ENCODE measurements at regions not wholly inside any gene's neighbourhood (a gene's known extent, or its start where the extent isn't known, plus 50 kb on each side); places are given as distances from the start of the nearest gene placed in this dataset.

GRCh38 chr13:50587645-50588373 lies 255.7 kb downstream of the DLEU7 start:
- no peak for DNase-seq

- DNase-seq, result peak; percentile 8
Measured at GRCh38 chr13:50588491-50589130, 254.9 kb downstream of the DLEU7 start.

DNA sequence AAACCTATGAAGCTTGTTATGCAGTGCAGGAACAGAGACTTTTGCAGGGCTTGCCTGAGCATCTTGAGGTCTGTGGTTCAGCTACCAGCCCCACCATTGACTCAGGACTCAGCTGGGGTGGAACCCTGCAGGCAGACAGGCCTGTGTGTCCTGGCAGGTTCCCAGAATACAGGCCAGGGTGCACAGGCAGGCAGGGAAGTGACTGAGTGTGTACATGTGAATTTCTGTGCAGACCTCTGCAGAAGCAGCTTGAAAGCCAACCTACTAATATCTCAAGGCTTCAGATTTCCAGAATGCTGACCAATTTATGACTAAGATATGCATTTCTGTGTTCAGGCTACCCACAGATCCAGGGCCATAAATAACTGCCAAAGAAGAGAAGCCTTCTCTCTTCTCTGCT lies 254.4 kb downstream of the DLEU7 start:
- DNase-seq, result peak; percentile 73

GRCh38 chr13:50589651-50590054 lies 253.8 kb downstream of the DLEU7 start:
- peak; percentile 70 for DNase-seq

- DNase-seq, result peak; percentile 69
Measured at GRCh38 chr13:50592412-50593155, 250.9 kb downstream of the DLEU7 start.

DNA sequence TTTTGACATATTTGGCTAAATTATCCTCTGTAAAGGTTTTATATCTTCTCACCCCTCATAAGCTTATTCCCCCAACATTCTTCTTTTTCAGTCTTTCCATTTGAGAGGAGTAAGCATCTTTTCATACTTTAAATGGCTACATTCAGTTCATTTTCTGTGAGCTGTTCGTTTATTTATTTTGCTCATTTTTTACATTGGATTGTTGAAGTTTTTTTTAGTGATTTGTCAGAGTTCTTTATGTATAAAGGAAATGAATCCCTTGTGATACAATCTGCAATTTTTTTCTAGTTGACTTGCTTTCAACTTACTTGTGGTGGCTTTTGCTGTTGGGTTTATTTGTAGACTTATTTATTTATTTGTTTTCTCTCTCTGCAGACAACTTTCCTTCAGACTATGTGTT lies 250.3 kb downstream of the DLEU7 start:
- no peak for DNase-seq

DNA sequence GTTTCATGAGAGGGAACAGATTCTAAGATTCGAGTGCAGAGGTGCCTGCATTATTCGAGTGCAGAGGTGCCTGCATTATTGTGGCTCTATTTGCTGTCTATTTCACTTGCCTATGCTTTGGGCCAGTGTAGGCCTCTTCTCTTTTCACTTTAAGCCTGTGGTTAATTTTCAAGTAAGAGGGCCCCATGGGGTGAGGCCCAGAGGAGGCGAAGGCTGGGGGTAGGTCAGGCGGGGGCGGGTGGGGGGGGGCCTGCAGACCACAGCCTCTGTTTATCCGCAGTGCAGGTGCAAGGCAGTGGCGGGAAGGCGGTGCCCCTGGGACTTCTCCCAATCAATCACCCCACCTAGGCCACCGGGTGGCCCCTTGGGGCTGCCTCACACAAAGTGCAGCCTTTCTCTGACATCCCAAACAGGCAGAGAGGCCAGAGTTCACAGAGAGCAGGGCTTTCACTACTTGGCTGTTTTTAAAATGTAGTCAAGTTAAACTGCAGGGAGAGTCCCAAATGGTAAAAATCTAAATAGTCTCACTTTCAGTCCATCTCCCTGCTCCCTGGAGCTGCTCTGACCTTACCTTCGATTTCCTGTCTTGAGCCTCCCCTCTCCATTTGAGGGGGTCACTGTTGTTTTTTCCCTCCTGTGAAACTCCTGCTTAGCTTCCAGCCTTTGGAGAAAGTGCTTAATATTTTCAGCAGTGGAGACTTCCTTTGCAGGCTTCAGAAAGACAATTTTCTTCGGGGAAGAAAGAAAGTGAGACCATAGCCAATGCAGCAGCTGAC lies 249.0 kb downstream of the DLEU7 start:
- DNase-seq, result no peak

DNA sequence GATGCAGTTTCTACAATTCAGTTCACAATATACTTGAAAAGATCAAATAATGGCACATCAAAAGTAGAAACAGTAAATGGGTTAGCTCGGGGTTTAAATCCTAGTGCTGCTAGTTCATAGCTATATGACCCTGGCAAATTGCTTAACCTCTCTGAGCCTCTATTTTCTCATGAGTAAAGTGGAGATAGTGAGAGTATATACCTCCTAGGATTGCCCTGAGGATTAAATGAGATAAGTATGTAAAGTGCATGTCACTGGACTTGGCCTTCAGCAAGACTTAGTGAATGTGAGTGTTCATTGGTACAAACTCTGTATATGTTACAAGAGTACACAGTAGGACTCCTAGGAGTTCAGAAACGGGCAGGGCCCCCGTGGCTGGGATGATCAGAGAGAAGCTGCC lies 248.3 kb downstream of the DLEU7 start:
- DNase-seq, result no peak

DNA sequence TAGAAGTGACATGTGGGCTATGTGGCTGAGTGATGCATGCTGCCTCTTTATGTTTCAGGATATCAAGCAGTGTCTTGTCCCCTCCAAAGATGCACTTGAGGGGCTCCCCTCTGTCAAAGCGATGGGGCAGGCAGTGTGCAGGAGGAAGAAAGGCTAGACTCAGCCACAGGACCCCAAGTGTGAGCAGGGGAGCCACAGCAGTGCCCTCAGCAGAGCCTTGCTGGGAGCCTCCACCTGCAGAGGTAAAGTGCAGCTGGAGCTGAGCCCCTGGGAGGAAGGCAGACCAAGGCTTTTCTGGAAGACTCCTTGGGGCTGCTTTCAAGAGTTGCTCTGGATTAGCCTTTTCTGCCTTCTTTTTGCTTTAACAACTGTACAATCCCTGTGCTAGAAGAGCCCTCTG lies 247.3 kb downstream of the DLEU7 start:
- DNase-seq, result no peak

GRCh38 chr13:50596776-50597203 lies 246.7 kb downstream of the DLEU7 start:
- no peak for DNase-seq

- DNase-seq, result no peak
Measured at GRCh38 chr13:50598338-50598737, 245.2 kb downstream of the DLEU7 start.

- no peak for DNase-seq
Measured at GRCh38 chr13:50599046-50599445, 244.4 kb downstream of the DLEU7 start.

DNA sequence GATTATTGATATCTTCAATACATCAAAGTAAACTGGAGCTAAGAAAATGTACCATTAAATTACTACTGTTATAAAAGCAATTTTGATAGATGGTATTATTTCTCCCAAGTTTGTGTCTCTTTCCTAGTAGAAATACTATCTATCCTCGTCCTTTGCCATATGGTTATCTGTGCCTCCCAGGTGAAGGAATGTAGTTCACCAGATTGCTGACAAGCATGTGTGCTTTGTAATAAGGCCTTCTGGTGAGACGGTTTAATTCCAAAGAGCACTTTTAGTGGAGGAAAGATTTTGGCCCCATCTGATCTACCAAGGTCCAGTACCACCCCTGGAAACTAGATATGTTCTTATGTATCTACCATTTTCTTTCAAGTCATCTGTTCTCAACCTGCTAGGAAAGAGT lies 243.6 kb downstream of the DLEU7 start:
- no peak for DNase-seq

- DNase-seq, result no peak
Measured at GRCh38 chr13:50608370-50608769, 235.1 kb downstream of the DLEU7 start.

GRCh38 chr13:50609011-50609410 lies 234.5 kb downstream of the DLEU7 start:
- DNase-seq, result no peak

DNA sequence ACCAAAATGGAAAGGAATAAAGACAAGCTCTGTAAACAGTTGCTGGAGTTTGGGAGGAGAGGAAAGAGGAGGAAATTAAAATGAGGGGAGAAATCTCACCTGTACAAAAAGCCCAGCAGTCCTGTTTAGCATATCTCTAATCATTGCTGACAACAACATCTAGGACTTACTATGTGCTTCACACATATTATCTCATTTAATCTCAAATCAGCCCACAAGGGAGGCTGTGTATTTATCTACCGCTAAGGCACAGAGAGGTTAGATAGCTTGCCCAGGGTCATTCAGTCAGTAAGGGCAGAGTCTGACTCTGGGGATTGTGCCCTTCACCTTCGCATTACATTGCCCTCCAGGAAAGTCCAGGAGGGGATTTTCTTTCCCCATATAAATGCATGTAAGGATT lies 233.3 kb downstream of the DLEU7 start:
- DNase-seq, result no peak

- DNase-seq, result no peak
Measured at GRCh38 chr13:50611117-50611781, 232.2 kb downstream of the DLEU7 start.

GRCh38 chr13:50612717-50613116 lies 230.8 kb downstream of the DLEU7 start:
- no peak for DNase-seq

DNA sequence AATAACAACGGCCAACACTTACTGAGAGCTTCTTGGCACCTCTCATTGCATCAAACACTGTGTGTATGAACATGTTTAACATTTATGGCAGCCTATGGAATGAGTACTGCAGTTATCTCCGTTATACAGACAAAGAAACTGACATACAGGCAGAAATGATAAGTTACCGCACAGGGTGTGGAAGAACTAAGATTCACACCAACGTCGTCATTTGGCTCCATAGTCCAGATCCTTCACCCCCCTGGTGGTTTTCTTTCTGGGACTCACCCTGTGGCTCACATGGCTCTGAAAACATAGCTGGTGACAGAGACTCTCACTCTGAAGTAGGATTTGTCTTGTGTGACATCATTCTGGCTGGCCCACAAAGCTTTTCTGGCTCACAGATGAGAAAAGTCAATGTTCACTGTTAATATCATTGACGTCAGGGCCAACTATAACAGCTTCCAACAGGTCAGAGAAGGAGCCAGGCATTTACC lies 230.1 kb downstream of the DLEU7 start:
- DNase-seq, result no peak

GRCh38 chr13:50615234-50615633 lies 228.3 kb downstream of the DLEU7 start:
- no peak for DNase-seq

DNA sequence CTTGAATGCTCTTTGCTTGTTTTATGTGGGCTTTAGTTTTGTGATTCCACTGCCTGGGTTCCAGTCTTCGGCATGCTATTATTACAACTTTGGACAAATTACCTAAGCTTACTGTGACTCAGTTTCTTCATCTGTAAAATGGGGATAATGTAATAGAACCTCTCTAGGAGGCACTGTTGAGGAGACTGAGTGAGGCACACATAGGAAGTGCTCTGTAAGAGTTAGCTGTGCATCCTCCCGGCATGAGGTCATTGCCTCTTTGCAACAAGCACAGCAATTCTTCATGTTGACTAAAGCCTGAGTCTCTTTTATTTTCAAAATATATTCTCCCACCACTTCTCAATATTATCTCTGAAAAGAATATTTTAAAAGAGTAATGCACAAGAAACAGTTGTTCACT lies 227.4 kb downstream of the DLEU7 start:
- DNase-seq, result peak; percentile 34

DNA sequence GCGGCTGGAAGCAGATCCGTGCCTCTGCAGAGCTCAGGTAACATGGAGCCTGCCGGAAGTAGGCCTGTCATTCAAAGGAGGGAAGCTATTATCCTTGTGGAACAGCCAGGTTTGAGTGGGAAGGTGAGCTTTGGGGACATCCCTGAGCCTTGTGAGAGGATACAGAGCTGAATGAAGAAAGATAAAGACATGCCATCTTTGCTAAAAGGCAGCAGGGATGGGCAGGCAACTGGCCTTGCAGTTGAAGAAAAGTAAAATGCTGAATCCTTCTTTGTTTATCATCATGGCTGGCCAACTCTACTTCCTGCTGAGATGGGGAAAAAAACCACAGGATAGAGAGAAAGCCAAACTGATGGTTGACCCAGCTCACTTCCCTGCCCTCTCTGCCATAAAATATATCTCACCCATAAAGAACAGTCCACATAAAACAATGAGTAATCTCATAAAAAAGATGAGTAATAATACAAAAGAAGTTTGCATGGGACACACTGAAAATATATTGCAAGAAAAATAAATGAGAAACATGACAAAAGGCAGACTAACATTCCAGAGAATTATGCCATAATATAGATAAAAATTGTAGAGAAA lies 226.3 kb downstream of the DLEU7 start:
- DNase-seq, result peak; percentile 77

Data from HCEC 1CT (cell line).